ENCODE measurements at regions not wholly inside any gene's neighbourhood (a gene's known extent, or its start where the extent isn't known, plus 50 kb on each side); places are given as distances from the start of the nearest gene placed in this dataset.

DNA sequence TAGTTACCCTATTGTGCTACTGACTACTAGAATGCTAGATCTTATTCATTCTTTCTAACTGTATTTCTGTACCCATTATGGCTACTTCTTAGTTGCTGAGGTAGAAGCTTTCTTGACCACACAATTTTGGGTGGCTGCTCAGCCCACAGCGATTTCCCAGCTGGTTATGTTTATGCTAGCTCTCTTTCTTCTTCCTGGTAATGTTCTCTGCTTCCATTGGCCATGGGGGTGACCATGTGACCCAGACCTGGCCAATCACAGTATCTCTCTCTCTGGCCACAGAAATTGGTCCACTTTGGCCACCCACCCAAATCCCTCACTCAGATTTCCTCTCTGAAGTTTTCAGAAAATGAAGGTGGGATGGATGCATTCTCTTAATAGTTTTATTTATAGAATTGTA is 427.9 kb upstream of the CLINT1 start:
- 73 to 79% methylated on average over 1 of the region's 1 CpG for WGBS, 2 donors
- no peaks in the 10 kb centered on the region for H3K4me1 ChIP-seq
- DNase-seq, result no peak
- no peak overlapping the region for H3K27ac ChIP-seq
- intact Hi-C loops (cut with DNase I), result no loop called here
- H3K36me3 ChIP-seq, result no peaks in the 10 kb centered on the region
- H3K9me3 ChIP-seq, result no peaks in the 10 kb centered on the region
- no peak overlapping the region for H3K4me3 ChIP-seq
- no peak for TF ChIP-seq POLR2A (IDR thresholded peaks at IDR 0.05)
- H3K27me3 ChIP-seq, result no peaks in the 10 kb centered on the region

DNA sequence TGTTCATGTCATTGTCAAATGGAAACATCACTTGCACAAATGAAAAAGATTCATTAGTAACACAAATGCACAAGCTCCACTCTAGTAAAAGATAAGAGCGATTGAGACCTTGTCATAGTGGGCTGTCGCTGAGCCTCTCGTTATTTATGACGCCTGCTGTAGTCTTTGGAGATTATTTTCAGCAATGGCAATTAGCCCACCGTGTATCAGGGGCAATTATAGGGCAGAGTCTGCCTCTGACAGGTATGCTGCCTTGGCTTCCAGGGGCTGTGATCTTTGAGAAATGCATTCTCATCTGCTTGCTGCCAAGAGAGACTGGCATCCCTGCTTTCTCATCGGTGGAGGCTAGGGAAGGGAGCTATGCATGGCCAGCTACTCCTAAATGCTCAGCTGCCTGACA is 426.8 kb upstream of the CLINT1 start:
- WGBS, 2 donors, result 83 to 90% methylated on average over 6 of the region's 6 CpGs
- no peak for DNase-seq
- Histone ChIP-seq H3K27ac (no peak overlapping the region), H3K27me3 (no peaks in the 10 kb centered on the region), H3K36me3 (no peaks in the 10 kb centered on the region), H3K9me3 (no peaks in the 10 kb centered on the region), H3K4me3 (no peak overlapping the region), H3K4me1 (no peaks in the 10 kb centered on the region)
- no peak for TF ChIP-seq POLR2A (IDR thresholded peaks at IDR 0.05)
- TF ChIP-seq, protein P1, sequence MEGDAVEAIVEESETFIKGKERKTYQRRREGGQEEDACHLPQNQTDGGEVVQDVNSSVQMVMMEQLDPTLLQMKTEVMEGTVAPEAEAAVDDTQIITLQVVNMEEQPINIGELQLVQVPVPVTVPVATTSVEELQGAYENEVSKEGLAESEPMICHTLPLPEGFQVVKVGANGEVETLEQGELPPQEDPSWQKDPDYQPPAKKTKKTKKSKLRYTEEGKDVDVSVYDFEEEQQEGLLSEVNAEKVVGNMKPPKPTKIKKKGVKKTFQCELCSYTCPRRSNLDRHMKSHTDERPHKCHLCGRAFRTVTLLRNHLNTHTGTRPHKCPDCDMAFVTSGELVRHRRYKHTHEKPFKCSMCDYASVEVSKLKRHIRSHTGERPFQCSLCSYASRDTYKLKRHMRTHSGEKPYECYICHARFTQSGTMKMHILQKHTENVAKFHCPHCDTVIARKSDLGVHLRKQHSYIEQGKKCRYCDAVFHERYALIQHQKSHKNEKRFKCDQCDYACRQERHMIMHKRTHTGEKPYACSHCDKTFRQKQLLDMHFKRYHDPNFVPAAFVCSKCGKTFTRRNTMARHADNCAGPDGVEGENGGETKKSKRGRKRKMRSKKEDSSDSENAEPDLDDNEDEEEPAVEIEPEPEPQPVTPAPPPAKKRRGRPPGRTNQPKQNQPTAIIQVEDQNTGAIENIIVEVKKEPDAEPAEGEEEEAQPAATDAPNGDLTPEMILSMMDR (IDR thresholded peaks at IDR 0.05), result no peak
- intact Hi-C loops (cut with DNase I), result no loop called here

DNA sequence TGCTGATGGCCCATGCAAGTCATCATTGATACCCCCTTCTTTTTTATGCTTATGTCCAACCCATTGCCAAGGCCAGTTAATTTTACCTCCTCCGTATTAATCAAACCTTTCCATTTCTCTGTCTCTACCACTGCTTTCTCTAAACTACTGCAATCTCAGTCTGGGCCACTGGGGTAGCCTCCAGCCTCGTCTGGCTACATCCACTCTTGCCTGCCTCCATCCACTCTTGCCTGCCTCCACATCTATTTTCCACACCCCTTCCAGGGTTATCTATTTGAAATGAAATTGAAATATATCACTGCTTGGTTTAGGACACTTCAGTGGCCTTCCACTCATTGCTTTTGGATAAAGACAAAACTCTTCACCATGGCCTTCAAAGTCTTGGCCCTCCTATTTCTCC is 425.3 kb upstream of the CLINT1 start:
- no peaks in the 10 kb centered on the region for H3K27me3 ChIP-seq
- H3K36me3 ChIP-seq, result no peaks in the 10 kb centered on the region
- H3K4me1 ChIP-seq, result no peaks in the 10 kb centered on the region
- H3K27ac ChIP-seq, result no peak overlapping the region
- H3K9me3 ChIP-seq, result no peaks in the 10 kb centered on the region
- TF ChIP-seq, protein P1 (IDR thresholded peaks at IDR 0.05), result no peak
- no peak for TF ChIP-seq POLR2A (IDR thresholded peaks at IDR 0.05)
- no peak overlapping the region for H3K4me3 ChIP-seq
- WGBS, 2 donors, result 61 to 70% methylated on average over 2 of the region's 2 CpGs
- no peak for DNase-seq
- intact Hi-C loops (cut with DNase I), result no loop called here

DNA sequence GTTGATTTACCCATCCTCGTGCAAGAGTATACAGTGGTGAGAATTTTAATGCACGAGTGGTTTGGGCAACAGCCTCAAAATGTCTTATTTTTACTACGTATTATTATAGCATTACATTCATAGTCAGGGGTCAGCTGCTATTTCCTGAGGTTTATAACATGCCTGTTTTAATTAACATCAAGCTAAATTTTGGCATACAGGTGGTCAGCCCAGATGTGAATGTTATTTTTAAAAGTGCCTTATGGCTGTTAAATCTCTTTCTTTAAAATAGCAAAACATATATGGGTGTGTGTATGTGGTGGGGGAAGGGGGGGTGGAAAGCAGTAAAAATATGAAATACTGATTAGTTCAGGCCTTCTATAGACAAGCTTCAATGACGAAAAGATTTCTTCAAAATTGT is 424.5 kb upstream of the CLINT1 start:
- TF ChIP-seq, protein P1 (IDR thresholded peaks at IDR 0.05), result no peak
- TF ChIP-seq POLR2A (IDR thresholded peaks at IDR 0.05), result no peak
- intact Hi-C loops (cut with DNase I), result no loop called here
- Histone ChIP-seq H3K4me3 (no peak overlapping the region), H3K27ac (no peak overlapping the region), H3K4me1 (no peaks in the 10 kb centered on the region), H3K27me3 (no peaks in the 10 kb centered on the region), H3K36me3 (no peaks in the 10 kb centered on the region), H3K9me3 (no peaks in the 10 kb centered on the region)
- no peak for DNase-seq
- 64 to 78% methylated on average over 4 of the region's 4 CpGs for WGBS, 2 donors

DNA sequence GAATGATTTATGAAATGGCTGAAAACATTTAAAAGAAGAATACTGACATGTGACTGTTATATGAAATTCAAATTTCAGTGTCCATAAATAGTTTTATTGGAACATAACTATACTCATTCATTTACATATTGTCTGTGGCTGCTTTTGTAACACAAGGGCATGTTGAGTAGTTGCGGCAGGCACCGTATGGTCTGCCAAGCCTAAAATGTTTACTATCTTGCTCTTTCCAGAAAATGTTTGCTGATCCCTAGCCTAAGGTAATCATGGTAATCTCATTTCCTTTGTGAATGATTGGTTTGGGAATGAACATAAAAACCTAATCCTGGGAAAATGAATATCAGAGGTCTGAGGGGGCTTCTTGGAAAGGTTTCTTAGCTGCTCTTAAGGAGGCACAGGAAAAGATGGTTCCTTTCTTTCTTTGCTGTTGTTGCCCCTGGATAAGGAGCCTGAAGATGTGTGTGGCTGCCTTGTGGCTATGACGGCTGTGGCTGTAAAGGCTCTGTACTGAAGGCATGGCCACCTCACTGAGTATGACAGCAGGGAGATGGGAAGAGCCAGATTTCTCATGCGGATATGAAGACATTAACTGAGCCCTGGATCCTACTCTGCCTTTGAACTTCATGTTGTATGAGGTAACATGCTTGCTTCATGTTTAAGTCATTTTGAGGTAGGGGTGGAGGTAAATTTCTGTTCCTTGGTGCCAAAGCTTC is 419.4 kb upstream of the CLINT1 start:
- intact Hi-C loops (cut with DNase I), result no loop called here
- Histone ChIP-seq H3K36me3 (no peaks in the 10 kb centered on the region), H3K9me3 (no peaks in the 10 kb centered on the region), H3K4me3 (no peak overlapping the region), H3K27ac (no peak overlapping the region), H3K27me3 (no peaks in the 10 kb centered on the region), H3K4me1 (no peaks in the 10 kb centered on the region)
- WGBS, 2 donors, result 88 to 89% methylated on average over 4 of the region's 4 CpGs
- no peak for DNase-seq
- TF ChIP-seq POLR2A (IDR thresholded peaks at IDR 0.05), result no peak
- TF ChIP-seq, protein P1 (IDR thresholded peaks at IDR 0.05), result no peak

DNA sequence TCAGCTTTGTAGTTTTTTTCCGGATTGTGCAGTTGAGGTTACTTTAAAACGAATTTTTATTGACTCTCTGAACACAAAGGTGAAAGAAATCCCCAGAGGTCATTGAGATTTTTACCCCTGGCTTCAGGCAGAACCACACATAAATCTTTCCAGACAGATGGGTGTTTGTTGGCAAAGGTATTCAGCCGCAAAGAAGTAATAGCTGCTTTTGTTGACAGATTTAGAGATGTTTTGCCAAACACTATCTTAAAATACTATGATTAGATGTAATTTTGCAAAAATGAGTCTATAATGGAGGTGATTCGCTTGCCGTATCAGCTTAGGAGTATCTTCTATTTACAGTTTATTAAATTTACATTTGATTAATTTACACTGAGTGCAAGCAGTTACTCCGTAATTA is 418.3 kb upstream of the CLINT1 start:
- Histone ChIP-seq H3K4me1 (no peaks in the 10 kb centered on the region), H3K27me3 (no peaks in the 10 kb centered on the region), H3K36me3 (no peaks in the 10 kb centered on the region), H3K9me3 (no peaks in the 10 kb centered on the region), H3K27ac (no peak overlapping the region), H3K4me3 (no peak overlapping the region)
- 62 to 74% methylated on average over 6 of the region's 6 CpGs for WGBS, 2 donors
- DNase-seq, result no peak
- intact Hi-C loops (cut with DNase I), result no loop called here
- no peak for TF ChIP-seq POLR2A (IDR thresholded peaks at IDR 0.05)
- TF ChIP-seq, protein P1 (IDR thresholded peaks at IDR 0.05), result no peak
